ENCODE measurements at regions not wholly inside any gene's neighbourhood (a gene's known extent, or its start where the extent isn't known, plus 50 kb on each side); places are given as distances from the start of the nearest gene placed in this dataset.
"Not testable (repeated sequence)": the region's sequence is repeated elsewhere in the genome, so short reads cannot be mapped to it uniquely, and the experiment has no call there.

DNA sequence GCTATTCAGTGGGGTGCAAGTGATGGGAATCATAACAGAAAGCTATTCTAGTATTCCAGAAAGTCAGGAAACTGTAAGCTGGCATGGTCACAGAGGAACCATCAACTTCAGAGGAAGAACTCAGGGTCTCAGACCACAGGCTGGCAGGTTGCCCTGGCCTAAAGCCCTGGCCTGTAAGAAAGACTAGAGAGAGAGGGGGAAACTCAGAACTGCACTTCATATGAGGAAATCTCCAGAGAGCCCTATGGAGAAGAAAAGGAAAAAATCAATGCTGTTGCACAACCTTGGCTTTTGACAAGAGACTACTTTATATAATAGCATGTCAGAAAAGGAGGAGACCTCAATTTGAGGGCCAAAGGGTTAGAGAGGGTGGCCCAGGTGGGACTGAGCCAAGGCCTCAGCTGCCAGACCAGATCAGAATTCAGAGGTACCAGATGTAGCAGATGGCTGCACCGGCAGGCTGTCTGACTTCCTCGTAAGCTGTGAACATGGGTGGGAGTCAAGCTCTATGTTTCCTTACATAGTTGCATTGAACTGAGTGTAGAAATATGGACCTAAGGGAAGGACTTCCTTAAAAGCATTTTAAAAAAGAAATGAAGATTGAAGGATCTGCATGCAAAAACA is 333.8 kb downstream of the PDCD6IP start:
- DNase-seq = no peak

DNA sequence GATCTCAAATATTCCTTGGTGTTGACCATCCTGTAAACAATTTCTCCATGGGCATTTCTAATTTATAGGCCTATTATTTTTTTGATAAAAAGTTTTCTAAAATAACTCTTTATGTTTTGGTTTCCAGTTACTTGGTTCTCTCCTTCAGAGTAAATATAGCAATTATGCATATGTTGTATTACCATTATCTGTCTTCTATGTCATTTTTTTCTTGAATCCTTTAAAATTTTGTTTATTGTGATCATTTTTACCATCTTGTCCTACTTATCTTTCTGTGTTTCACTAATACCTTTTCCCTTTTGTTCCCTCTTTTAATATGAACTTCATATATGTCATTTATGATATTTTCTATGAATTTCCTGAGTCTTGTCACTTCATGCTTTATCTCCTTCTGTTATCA is 341.1 kb downstream of the PDCD6IP start:
- no peak for DNase-seq

DNA sequence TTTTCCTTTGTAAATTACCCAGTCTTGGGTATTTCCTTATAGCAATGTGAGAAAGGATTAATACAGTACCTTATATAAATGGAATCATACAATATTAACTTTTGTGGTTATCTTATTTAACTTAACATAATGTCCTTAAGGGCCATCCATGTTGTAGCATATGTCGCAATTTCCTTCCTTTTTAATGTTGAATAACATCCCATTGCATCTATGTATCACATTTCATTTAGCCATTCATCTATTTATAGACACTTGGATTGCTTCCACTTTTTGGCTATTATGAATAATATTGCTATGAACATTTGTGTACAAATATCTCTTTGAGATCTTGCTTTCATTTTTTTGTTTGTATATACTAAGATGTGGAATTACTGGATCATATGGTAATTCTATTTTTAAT is 342.2 kb downstream of the PDCD6IP start:
- DNase-seq = no peak

DNA sequence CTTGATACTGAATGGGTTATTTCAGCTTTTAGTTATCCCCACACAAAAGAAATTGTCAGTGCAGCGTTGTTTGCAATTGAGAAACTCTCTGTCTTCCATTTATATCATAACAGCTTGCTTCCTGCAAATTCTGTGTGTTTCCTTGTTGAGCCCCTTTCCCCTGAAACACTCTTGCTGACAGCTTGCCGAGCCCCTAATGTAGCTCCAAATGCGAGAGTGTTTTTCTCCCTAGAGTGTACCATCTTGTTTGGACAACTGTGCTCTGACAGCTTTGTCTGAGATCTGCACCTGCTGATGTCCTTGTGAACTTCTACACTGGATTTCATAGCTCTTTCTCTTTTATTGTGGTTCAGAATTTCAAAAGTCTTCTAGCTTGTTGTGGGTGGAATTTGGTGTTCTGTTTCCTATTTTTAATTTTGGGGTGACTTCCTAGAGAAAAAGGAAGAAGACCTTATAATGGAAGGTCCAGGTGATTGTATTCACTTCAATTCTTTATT is 343.5 kb downstream of the PDCD6IP start:
- no peak for DNase-seq

DNA sequence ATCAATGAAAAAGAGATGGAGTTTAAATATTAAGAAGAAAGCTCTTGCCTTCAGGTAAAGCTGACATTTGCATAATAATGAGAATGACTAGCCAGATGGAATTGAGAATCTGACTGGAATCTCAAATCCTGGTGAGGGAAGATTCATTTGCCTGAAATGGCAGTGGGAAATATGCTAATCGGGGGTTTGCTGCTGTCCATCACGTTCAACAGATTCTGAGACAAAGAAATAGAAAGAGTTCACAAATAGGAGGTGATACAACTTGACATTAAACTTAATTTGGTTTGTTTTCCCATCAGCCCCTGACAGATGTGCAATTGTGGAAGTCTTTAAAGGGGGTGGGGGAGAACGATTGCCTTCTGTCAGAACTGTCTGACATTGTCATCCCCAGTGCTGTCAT is 347.4 kb downstream of the PDCD6IP start:
- no peak for DNase-seq

DNA sequence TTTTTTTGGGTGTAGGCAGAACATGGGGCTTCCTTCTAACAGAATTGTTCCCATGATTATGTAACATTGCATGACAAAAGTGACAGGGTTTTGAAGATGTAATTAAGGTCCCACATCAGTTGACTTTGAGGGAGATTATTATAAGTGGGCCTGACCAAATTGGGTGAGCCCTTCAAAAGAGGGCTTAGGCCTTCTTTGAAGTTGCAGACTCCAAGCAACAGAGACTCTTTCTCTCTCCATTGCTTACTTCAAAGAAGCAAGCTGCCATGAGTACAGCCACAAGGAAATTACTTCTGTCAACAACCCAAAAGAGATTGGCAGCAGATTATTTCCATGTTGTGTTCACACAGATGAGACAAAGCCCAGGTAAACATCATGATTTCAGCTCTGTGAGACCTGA is 348.2 kb downstream of the PDCD6IP start:
- no peak for DNase-seq

DNA sequence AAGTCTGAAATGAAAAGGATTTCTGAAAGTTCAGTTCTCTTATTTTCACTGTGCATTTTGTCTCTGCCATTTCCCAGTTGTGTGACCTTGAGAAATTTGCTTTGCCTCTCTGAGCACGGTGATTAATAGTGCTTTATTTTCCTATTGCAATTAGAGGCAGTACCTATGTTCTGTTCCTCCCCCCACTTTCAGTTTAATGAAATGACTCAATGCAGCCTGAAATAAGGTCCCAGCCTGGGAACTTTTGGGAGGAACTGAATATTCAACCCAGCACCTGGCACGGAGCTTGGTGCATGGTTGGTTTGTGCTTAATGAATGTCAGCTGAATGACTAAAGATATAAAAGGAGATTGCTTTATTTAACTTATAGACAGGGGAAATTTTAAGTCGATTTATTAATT is 352.6 kb downstream of the PDCD6IP start:
- DNase-seq = no peak

DNA sequence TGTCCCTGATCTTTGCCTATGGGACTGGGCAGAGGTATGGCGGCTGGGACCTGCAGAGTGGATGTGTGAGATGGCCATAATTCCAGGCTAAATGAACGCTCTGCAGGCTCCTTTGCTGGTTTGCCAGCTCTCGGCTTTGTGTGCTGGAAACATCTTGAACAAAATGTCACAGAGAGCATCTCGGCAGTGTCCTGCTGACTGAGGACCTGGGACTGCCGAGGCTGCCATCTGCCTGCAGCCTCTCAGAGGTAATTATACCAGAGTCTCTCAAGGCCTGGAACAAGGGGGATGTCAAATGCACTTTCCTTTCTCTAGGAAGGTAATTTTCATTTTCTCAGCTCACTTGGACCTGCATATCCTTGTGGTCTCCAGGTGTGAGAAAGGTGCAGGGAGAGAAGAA is 354.2 kb downstream of the PDCD6IP start:
- DNase-seq = no peak

DNA sequence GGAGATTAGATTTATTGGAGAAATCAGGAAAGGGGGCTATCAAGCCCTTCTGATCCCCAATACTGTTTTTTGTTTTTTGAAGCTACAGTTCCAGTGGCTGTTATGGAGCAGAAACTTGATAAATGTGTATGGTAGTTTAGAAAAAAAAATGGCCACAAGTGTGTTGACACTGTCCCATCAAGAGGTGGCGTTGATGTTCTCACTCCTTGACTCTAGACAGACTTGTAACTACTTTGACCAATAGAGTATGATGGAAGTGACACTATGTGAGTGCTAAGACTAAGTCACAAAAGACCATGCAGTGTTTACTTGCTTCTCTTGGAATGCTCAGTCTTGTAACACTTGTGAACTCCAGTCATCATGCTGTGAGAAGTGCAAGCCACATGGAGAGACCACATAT is 356.7 kb downstream of the PDCD6IP start:
- DNase-seq = no peak

DNA sequence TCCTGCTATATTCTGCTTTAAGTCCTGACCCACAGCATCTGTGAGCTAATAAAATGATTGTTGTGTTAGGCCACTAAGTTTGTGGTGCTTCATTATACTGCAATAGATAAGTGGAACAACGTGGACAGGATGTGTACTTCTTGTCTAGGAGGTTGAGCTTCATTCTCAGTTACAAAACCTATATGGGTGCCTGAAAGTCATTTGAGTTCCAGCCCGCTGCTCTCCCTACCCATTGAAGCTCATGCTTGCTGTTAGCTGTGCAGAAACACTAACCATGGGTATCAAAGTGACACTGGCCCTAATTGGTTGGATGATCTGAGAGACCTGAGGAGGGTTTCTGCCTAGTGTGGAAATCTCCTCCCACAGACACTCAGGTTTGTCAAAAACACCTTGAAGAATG is 357.2 kb downstream of the PDCD6IP start:
- DNase-seq = no peak

DNA sequence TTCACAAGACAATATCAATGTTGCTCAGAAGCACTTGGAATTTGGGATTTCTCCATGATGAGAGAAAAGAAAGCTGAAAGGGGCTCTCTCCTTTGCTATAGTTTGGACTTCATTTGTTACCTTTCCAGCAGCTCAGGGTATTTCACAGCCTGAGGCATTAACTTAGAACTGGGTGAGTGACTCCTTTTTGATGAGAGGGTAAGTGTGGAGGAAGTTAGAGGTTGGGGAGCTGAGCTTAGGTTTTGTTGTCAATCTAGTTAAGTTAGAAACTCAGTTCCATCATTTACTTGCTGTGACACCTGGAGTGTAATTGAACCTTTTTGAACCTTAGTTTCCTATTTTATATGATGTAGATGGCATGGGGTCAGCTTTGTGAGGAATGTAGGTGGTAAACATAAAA is 359.1 kb downstream of the PDCD6IP start:
- DNase-seq = no peak

DNA sequence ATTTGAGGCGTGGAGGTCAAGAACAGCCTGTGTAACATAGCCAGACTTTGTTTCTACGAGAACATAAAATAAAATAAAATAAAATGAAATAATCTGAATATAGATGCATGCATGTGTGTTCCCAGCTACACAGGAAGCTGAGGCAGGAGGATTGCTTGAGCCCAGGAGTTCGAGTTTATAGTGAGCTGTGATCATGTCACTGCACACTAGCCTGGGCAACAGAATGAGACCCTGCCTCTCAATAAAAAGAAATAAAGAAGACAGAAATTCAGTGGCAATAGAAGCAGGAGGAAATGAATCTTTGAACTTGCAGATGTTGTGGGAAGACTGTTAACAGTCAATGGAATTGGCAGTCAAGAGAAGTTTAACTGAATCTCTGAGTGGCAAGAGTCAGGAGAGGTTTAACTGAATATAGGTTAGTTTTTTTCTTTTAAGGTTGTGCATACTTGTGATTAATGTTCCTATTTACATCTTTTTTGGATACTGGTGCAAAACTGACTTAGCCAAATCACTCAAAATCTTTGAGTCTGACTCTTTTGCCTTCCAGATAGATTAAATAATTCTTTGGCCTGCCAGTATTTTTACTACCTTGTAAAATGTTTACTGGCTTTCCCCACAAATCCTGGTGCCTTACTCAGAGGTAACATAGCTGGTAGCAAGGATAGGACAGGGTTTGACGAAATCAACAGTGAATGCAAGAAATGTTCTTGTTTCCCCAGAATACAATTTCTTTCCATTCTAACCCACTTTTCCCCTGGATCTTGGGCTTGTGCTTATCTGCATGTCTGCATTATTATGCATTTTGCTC is 361.4 kb downstream of the PDCD6IP start:
- DNase-seq = no peak

DNA sequence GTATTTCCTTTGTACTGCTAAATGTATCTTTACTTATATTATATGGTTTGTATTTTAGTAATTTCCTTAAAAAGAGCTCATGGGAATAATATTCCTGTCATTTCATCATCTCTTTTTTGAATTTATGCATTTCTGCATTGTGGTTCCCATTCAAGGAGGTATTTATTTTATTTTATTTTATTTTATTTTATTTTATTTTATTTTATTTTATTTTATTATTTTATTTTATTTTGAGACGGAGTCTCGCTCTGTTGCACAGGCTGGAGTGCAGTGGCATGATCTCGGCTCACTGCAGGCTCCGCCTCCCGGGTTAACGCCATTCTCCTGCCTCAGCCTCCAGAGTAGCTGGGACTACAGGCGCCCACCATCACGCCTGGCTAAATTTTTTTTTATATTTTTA is 371.2 kb downstream of the PDCD6IP start:
- not testable (repeated sequence) for DNase-seq

DNA sequence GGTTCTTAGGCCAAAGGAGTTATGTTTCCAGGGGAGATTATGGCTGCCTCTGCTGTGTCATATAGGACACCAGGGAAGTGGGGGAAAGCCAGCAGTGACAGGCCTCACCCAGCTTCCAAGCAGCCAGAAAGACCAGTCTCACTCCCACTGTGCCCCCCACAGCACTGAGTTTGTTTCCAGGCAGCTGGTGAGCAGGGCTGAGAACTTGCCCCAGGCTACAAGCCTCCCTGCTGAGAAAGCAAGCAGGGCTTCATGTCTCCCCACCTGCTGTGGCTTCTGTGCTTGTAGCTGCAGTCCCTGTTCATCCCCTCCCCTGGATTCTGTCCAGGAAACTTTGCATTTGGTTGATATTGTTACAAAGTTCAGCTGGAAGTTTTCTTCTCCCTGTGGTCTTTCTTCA is 376.3 kb downstream of the PDCD6IP start:
- peak in 2 of 3 experiments; percentile 60 to 82 for DNase-seq

DNA sequence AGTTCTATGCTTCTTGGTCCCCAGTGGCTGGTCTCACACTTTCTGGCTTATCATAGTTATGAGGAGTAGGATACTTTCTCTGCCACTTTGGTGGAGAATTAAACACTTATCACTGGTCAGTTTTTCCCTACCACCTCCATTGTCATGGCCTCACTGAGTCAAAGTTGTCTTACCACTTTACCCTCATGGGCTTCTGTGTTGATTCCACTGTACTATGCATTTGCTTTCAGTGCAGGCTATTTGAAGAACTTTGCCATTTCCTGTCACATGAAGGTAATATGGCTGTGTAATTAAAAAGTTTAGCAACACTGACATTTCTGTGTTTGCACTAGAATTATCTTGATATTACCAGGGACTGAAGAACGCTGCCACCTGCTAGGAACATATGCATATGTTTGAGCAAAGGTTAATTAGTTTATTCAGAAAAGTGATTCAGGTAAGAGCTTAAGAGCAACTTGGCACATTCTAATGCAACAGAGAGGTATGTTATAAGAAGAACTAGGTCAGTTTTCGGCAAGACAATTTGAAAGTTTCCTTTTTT is 377.3 kb downstream of the PDCD6IP start:
- peak in 2 of 3 experiments; percentile 22 to 79 for DNase-seq

DNA sequence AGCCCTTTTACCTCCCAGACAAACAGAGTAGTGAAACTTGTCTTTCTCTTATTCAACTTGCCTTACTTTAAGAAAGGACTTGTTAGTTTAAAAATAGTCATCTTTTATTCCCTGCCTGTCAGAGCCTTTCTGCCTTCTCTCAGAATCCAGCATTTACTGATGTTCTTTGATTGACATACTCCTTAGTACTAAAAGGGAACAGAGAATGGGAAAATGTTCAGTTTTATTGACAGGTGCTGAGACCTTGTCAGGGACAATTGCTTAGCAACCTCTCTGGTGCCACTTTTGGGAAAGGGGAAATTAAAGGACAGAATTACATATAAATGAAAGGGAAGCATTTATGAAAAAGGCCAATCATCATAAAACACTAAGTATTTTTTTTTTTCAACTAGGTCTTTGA is 378.3 kb downstream of the PDCD6IP start:
- no peak for DNase-seq

DNA sequence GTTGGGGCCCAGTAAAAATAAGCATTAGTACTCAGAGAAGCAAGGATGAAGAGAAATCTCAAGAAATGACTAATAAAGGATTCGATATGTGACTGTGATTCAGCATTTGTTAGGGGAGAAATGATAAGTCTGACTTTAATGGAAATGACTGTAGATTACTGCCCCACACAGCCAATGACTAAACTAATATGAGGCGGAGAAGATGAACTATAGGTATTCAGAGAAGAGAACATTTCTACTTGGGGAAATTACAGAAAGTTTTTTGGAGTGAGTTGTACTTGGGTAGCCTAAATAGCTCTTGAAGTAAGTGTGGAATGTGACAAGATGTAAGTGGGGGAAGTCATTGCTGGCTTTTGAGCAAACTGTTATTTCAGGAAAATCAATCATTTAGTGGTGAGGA is 380.0 kb downstream of the PDCD6IP start:
- no peak for DNase-seq

DNA sequence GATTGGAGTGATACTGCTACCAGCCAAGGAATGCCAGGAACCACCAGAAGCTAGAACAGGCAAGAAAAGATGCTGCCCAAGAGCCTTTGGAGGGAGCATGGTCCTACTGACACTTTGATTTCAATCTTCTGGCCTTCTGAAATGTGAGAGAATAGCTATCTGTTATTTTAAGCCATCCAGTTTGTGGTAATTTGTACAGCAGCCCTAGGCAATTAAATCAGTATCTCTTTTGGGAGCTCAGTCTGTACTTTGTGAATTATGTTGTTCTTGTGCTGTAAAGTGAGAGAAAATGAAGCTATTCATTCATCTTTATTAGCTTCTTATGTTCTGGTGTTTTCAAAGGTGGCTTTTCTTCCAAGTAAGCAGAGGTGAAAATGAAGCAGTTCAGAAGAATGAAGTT is 381.3 kb downstream of the PDCD6IP start:
- DNase-seq = no peak

DNA sequence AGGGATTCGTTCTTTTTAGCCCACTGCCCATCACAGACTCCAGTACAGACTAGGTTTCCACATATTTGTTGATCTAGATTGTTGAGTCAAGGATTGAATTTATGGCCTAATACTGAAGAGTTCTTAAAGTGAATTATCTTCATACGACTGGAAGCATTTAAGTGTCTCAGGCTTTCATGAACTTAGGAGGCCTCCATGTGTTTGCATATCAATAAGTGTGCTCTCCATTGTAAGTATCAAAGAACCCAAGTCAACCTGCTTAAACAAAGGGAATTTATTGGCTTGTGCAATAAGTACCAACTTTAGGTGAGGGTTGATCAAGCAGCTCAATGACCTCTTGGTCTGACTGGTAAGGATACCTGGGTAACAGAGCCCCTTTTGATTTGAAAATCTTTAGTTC is 382.1 kb downstream of the PDCD6IP start:
- DNase-seq = no peak

DNA sequence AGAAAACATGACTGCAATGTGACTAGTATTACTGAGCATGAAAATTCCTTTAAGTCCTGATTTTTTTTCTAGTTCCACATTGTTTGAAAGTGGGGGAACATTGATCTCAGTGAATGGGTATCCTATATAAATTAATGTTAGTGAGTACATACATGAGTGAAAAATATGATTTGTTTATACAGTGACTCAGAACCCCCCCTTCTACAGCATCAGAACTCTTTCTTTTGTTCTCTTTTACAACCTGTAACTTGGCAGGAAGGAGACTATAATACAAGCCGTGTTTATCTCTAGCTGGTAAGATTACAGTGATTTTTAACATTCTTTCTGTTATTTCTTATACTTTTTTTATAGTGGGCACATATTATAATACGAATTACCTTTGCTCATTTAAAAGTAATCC is 384.7 kb downstream of the PDCD6IP start:
- DNase-seq = peak in 1 of 3 experiments; percentile 67

DNA sequence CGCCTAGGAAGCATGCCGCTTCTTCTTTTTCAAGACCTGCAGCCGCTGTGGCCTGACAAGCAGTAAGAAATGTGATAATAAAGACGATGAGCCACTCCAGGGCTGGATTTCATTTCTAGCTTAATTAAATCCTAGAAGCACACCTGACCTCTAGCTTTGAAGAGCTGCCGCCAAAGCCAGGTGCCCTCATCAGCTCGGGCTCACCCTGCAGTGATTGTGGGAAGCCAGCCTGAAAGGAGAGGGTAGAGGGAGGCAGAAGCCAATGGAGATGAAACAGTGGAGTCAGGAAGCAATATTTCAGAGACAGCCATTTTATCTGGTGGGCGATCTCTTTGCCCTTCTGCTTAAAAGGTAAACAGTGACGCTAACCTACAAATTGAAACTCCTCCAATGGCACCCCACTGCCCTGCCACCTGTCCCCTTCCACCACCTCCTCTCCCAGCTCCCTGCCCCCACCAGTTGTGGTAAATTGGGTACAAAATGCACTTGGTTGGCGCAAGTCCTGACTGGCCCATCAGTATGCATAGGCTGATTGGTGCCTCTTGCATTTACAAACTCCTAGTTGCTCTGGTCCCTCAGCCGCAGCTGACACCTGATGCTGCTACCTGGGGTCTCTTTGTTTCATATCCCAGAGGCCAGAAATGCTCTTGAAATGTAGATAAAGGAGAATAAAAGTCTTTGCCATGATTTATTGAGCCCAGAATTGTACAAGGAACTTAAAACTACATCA is 385.3 kb downstream of the PDCD6IP start:
- peak; percentile 69 to 92 (median 84) for DNase-seq

DNA sequence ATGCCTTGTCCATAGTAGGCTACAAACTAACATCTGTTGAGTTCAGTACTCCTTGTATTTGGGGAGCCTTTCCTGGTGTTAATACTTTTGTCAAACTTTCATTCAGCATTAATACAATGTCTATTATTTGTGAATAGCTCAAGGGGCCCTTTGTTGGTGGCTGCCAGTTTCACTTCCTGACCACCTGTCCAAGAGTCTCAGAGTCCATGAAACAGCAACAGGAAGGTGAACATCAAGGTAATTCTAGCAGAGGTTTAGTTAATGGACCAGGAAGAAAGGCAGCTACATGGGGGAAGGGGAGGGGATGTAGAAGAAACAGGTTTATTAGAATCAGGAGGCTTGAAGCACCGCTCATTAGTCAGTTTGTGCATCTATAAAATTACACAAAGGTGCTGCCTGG is 386.9 kb downstream of the PDCD6IP start:
- DNase-seq = peak in 2 of 3 experiments; percentile 50 to 72

DNA sequence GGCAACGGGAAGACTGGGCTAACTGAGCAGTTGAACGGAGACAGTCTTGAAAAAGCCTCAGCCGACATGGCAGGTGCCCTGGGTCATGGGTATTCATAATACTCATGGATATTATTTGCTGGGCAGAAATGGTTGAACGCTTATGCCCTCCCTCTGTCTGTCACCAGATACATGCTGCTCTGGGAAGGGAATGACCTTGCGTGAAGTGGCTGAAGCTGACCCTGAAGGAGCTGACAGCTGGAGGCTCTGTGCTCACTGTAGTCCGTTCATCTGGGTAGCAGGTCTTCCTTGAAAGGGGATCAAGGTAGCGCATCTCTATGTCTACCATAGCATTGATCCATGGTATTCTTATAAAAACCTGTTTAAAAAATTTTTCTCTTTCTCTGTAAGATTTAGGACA is 390.7 kb downstream of the PDCD6IP start:
- DNase-seq = no peak

DNA sequence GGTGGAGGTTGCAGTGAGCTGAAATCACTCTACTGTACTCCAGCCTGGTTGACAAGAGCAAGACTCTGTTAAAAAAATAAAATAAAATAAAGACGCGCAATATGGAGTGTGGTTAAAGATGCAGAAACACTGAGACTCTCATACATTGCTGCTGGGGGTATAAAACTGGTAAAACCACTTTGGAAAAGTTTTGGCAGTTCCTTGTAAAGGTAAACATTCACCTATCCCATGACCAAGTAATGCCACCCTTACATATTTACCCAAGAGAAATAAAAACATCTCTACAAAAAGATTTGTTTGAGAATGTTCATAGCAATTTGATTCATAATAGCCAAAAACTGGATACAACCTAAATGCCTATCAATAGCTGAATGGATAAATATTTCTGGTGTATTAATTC is 398.5 kb downstream of the PDCD6IP start:
- DNase-seq = no peak
